ENCODE measurements at regions not wholly inside any gene's neighbourhood (a gene's known extent, or its start where the extent isn't known, plus 50 kb on each side); places are given as distances from the start of the nearest gene placed in this dataset.

GRCh38 chr2:82289446-82289845, 1984.9 kb upstream of the LRRTM1 start:
- Histone ChIP-seq H3K9me3 (ENCODE audit: control insufficient read depth in 1 of 2, insufficient read depth in 1 of 2, low read length in 2 of 2) (peaks cover 0 to 4% of the 10 kb centered on the region in 2 experiments), H3K27ac (ENCODE audit: low read depth in 1 of 2, low read length in 2 of 2) (no peak overlapping the region), H3K27me3 (ENCODE audit: control insufficient read depth in 1 of 2, insufficient read depth in 2 of 2, low read length in 2 of 2) (no peaks in the 10 kb centered on the region), H3K4me3 (ENCODE audit: low read length) (no peak overlapping the region), H3K36me3 (ENCODE audit: insufficient read depth, low read length) (no peaks in the 10 kb centered on the region), H3K4me1 (ENCODE audit: insufficient read depth, low read length) (no peaks in the 10 kb centered on the region)
- H3K36me3 Mint-ChIP-seq (ENCODE audit: low read depth), result no peaks in the 10 kb centered on the region
- ATAC-seq (ENCODE audit: poor library complexity), result no peak
- no peak for DNase-seq
- intact Hi-C loops (cut with DNase I, micrococcal nuclease), result loop anchor here in 1 of 2 experiments (5.0 kb wide), 1 partner anchor 268 kb away; no protein-coding TSS in a partner anchor
- no peak overlapping the region for H3K4me3 Mint-ChIP-seq
- H3K4me1 Mint-ChIP-seq (ENCODE audit: low read depth), result no peaks in the 10 kb centered on the region
- no peak for TF ChIP-seq CTCF (IDR thresholded peaks at IDR 0.05)
- ChIA-PET CTCF (no interaction called here), POLR2A (no interaction called here)
- peaks cover 15% of the 10 kb centered on the region for H3K9me3 Mint-ChIP-seq
- no peaks in the 10 kb centered on the region for H3K27me3 Mint-ChIP-seq
- H3K27ac Mint-ChIP-seq, result no peak overlapping the region

DNA sequence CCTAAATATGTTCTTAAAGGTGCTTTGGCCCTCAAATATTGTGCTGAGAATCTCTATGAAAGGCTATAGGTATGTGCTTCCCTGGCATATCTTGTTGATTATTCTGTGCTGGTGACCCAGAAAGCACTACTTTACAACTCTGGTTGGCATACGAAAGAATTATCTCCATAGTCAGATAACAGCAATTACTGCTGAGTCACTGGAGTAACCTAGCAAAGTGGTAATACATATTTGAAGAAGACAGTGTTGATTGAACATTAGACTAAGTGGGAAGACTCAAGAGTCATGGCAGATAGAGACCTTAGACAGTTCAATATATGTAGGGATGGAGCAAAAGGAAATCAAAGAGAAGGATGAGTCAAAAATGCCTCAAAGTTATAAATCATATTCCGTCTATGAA, 1978.5 kb upstream of the LRRTM1 start:
- ChIA-PET POLR2A (no interaction called here), CTCF (no interaction called here)
- H3K9me3 ChIP-seq (ENCODE audit: control insufficient read depth in 1 of 2, insufficient read depth in 1 of 2, low read length in 2 of 2), result peaks cover 3 to 14% of the 10 kb centered on the region in 2 experiments
- H3K4me1 ChIP-seq (ENCODE audit: insufficient read depth, low read length), result no peaks in the 10 kb centered on the region
- Mint-ChIP-seq H3K4me1 (ENCODE audit: low read depth) (no peaks in the 10 kb centered on the region), H3K27me3 (no peaks in the 10 kb centered on the region), H3K27ac (no peak overlapping the region), H3K4me3 (no peak overlapping the region), H3K9me3 (peaks cover 14% of the 10 kb centered on the region), H3K36me3 (ENCODE audit: low read depth) (no peaks in the 10 kb centered on the region)
- ATAC-seq (ENCODE audit: poor library complexity) (no peak), DNase-seq (no peak)
- no peak overlapping the region for H3K27ac ChIP-seq (ENCODE audit: low read depth in 1 of 2, low read length in 2 of 2)
- no peaks in the 10 kb centered on the region for H3K27me3 ChIP-seq (ENCODE audit: control insufficient read depth in 1 of 2, insufficient read depth in 2 of 2, low read length in 2 of 2)
- intact Hi-C loops (cut with DNase I, micrococcal nuclease), result no loop called here
- no peak for TF ChIP-seq CTCF (IDR thresholded peaks at IDR 0.05)
- no peak overlapping the region for H3K4me3 ChIP-seq (ENCODE audit: low read length)
- no peaks in the 10 kb centered on the region for H3K36me3 ChIP-seq (ENCODE audit: insufficient read depth, low read length)

DNA sequence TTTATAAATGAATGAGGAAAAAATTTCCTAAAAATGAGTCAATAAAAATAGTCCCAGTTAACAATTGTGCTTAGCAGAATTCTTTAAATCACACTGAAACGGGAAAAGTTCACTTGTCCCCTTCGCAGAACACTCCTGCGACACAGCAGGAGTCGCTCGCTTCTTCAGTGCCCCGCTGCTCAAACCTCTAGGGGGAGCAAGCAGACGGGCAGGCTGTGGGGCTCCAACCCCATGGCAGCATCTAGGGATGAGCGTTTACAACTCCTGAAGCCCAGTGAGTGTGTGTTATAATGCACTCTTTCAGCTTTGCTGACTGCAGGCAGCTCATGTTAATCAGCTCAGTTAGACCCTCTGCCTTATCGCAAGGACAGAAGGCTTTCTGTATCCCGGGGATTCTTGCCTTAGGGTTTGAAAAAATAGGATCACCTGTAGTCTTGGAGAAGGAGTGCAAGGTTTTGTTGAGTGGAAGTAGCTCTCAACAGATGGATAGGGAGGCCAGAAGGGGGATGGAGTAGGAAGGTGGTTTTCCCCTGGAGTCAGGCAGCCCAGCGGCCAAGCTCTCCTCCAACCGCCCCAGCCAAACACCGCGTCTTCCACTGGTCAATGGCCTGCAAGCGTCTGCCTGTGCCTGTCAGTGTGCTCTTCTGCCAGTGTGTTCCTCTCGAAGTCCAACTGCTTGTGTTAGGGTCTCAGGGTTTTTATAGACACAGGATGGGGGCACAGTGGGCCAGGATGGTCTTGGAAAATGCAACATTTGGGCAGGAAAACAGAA, 1977.7 kb upstream of the LRRTM1 start:
- DNase-seq (no peak), ATAC-seq (ENCODE audit: poor library complexity) (no peak)
- H3K36me3 Mint-ChIP-seq (ENCODE audit: low read depth), result no peaks in the 10 kb centered on the region
- no peak overlapping the region for H3K4me3 Mint-ChIP-seq
- H3K27ac Mint-ChIP-seq, result no peak overlapping the region
- POLR2A ChIA-PET, result no interaction called here
- TF ChIP-seq CTCF (IDR thresholded peaks at IDR 0.05), result no peak
- Histone ChIP-seq H3K27ac (ENCODE audit: low read depth in 1 of 2, low read length in 2 of 2) (no peak overlapping the region), H3K9me3 (ENCODE audit: control insufficient read depth in 1 of 2, insufficient read depth in 1 of 2, low read length in 2 of 2) (peaks cover 3 to 15% of the 10 kb centered on the region in 2 experiments), H3K36me3 (ENCODE audit: insufficient read depth, low read length) (no peaks in the 10 kb centered on the region), H3K4me3 (ENCODE audit: low read length) (no peak overlapping the region), H3K27me3 (ENCODE audit: control insufficient read depth in 1 of 2, insufficient read depth in 2 of 2, low read length in 2 of 2) (no peaks in the 10 kb centered on the region), H3K4me1 (ENCODE audit: insufficient read depth, low read length) (no peaks in the 10 kb centered on the region)
- no peaks in the 10 kb centered on the region for H3K27me3 Mint-ChIP-seq
- peaks cover 11% of the 10 kb centered on the region for H3K9me3 Mint-ChIP-seq
- CTCF ChIA-PET, result no interaction called here
- intact Hi-C loops (cut with DNase I, micrococcal nuclease), result no loop called here
- no peaks in the 10 kb centered on the region for H3K4me1 Mint-ChIP-seq (ENCODE audit: low read depth)
